ENCODE measurements at regions not wholly inside any gene's neighbourhood (a gene's known extent, or its start where the extent isn't known, plus 50 kb on each side); places are given as distances from the start of the nearest gene placed in this dataset.
"Not testable (repeated sequence)": the region's sequence is repeated elsewhere in the genome, so short reads cannot be mapped to it uniquely, and the experiment has no call there.

DNA sequence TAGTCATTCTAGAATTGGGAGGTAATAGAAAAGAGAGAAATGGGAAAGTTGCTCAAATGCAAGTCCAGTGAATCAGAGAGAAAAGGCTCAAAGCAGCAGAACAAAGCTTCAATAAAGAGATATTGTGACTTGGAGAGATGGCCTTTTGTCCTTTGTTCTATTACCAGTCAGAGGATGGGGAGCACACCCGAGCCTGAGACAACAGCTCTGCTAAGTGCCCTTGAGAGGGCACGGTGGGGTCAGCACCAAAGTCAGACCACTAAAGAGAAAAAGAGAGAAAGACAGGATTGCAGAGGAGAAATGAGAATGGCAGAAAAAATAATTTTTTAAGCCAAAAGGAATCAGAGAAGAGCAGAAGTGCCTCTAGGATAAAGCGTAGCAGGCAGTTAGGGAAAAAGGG lies 553.1 kb downstream of the TTLL7 start:
- DNase-seq, result not testable (repeated sequence)

DNA sequence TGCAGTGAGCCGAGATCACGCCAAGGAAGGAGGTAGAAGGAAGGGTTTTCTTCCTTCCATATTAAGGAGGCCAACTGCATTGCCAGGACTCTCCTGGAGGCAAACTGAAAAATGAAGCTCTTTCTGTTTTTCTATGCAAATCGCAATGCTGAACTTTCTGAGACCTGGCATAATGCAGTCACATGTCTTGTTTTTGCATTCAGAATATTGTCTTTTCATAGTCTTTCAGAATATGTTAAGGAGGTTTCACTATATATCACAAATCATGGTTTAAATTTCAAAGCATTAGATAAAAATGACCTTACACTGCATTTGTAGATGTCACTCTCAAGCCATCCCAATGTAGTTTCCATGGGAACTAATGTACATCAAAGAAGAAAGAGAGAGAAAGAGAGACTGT lies 556.5 kb downstream of the TTLL7 start:
- not testable (repeated sequence) for DNase-seq

DNA sequence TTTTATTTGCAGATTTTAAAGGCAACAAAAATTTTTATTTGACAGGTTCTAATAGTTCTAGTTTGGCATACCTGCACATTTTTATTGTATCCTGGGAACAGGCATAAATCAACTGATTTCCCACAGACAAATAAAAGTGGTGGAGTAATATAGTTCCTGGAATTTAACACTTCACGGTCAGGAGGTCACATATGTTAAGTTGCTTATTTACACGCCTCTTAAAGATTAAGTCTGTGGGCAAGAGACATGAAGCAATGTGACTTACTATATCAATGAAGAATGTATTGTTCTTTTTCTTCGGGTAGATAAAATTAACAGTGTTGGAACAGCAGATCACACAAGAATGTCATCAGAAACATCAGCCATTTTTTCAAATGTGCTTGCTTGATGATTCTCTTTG lies 558.3 kb downstream of the TTLL7 start:
- not testable (repeated sequence) for DNase-seq

DNA sequence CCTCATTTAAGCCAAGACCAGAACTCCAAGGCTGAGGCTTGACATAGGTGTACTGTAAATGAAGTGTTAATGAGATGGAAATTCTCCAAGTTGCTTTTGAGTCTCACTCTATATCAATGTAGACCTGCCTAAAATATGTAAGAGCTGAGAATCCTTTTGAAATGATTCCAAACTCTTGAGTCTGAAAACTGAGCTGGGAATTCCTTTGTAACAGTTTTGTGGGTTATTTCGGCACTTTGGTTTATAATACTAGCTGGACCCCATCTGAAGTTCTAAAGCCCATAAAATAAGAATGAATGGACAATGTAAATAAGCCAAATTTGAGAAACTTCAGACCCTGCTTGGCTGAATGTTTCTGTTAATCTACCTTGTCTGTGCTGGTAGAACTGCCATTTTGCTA lies 558.9 kb downstream of the TTLL7 start:
- DNase-seq, result not testable (repeated sequence)

DNA sequence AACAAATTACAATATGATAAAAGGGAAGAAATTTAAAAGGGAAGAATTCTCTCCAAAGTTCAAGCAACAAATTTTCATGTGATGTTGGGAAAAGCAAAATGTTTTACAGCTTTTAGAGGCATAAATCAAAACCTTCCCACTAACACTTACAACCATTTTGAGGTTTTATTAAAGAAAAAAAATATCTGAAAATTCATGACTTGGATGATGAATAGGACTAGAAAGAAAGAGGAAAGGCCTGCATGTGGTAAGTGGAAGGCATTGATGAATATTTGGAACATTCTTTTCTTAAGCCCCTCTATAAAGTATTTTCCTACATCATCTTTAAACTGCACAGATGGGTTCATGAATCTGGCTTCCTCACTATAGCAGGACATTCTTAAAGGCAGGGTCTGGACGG lies 560.6 kb downstream of the TTLL7 start:
- DNase-seq, result not testable (repeated sequence)

DNA sequence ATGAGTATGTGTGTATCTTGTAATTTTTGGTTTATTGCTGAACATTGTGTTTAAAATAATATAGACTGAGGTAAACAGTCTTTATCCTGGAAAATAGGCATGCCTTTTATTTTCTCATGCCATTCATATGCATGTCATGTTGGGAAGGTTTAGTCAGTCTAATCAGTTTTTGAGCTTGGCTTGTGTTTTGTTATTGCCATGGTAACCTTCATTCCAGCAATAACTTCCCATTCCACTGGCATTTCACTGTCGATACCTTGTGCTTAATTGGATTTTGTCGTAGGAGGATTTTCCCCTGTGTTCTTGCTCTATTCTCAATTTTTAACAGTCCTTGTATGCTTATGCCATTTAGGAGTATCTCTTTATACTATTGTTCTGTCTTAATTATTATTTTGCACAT lies 563.6 kb downstream of the TTLL7 start:
- DNase-seq, result not testable (repeated sequence)

DNA sequence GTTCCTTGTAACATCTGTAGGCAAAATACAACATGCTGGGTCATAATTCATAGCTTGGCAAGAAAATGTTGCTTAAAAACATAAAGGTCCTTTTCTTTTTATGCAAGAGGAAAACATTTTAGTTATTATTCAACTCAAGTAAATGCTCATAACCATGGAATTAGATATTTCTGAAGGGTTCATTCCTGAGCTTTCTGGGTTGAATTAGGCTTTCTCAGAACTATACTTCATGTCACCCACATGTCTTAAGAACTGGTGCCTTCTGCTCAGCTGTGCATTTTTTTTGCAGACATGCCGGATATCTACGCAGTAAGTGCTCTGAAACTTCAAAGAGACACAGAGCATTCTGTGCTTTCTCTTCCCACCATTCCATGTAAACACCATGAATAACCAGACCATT lies 571.4 kb downstream of the TTLL7 start:
- not testable (repeated sequence) for DNase-seq

DNA sequence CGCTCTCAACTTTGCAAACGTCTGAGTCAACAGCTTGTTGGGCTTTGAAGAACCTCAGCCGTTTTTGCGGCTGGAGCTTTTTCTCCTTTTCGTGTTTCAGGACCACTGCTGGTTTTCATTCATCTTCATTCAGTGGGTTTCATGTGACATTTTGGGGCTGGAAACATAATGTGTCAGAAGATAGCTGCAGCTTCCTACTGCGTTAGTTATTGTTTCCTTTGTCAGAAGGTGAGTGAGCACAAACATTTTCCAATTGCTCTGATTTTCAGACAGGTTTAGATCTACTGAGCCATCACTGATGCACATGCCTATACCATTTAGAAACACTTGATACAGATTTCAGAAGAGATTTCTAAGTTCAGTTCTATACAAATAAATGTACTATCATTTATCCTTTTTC lies 575.5 kb downstream of the TTLL7 start:
- not testable (repeated sequence) for DNase-seq

DNA sequence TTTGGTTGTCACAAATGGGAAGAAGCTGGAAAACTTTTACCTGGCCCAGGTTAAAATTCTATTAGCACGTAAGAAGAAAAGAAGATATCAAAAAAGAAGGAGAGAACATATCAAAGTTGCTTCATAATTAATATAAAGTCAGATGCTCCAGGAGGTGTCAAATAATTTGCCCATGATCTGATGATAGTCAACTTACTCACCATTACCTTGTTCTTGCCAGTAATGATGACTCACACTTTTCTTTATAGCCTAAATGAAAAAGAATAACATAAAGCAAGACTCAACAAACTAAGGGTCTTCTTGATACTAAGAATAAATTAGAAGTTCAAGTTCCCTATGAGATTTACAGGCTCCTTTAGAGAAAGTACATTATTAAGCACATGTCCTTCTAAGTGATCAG lies 580.4 kb downstream of the TTLL7 start:
- no peak for DNase-seq

DNA sequence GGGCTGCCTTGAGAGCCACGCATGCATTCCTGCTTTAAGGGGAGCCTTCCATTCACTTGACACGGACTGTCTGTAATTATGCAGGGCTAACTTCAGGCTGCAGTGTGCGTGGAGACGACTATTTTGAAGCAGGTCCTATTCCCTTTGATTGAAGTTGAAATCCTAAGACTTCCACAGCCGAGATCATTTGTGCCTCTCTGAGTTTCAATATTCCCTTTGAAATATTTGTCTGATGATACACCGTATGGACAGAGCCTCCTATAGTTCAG lies 585.2 kb downstream of the TTLL7 start:
- not testable (repeated sequence) for DNase-seq

DNA sequence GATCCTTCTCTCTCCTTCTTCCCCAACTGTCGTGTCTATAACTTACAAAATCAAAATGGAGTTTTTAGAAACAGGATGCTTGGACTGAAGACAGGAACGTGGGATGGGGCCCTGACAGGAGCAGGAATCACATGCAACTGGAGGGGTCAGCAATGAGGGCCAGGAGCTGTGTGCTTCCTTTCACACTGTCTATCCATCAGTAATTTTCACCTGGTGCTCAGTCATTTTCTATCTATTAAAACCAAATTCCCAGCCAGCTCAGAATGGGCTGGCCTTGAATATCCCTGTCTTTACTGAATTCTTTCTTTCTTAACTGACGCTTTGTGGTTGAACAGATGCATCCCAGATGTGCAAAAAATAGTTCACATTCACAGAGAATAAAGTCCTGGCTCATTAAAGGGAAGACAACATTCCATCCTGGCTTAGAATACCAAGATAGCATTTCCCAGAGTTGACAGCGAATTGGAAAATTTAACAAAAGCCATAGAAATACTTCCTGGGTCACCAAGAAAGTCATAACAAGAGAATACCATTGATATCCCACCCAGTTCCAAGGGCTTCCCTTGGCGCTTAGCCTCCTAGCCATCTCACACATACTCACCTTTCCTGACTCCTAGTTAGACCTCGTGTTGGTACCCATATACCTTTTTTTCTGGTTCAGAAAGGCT lies 588.1 kb downstream of the TTLL7 start:
- not testable (repeated sequence) for DNase-seq

DNA sequence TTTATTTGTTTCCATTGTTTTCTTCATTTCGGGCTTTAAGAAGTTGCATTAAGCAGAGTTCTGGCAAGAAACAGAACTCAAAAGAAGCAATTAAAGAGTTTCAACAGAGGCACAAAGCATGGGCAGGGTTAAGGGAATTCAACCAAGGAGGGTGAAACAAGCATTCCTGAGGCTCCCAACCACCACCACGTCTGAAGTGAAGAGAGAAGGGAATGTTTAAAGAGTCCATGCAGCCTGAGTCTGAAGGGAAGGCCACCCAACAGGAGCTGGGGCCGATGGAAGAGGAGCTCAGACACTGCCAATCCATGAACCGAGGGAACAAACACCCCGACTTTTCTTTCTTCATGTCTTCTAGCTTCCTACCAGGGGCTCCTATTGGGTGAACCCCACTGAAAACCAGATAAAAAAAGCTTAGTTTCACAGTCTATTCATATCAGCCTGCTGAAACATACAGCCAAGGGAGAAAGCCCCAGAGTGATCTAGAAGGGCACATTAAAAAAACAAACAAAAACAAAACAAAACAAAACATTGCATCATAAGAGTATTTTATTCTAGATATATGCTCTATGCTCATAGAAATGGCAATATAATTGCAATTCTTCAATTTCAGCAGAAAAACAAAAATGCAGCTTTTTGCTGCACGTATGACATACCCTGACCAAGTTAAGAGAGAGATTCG lies 592.1 kb downstream of the TTLL7 start:
- not testable (repeated sequence) for DNase-seq

DNA sequence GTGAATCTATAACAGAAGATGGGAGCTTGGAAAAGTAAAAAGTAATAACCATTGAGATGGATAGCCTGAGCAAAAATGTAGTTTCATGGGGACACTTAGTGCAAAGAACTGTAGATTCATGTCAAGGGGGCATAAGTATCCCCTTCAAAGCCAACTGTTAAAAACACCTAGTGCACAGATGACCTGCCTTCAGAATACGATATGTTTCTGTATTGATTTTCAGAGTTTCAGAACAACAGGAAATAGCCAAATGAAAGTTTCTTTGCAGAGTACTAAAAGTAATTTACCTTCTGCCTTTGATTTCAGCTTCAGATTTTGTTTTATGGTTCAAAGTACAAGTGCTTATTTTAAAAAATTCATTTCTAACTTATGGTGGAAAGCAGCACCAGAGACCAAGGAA lies 593.1 kb downstream of the TTLL7 start:
- not testable (repeated sequence) for DNase-seq

DNA sequence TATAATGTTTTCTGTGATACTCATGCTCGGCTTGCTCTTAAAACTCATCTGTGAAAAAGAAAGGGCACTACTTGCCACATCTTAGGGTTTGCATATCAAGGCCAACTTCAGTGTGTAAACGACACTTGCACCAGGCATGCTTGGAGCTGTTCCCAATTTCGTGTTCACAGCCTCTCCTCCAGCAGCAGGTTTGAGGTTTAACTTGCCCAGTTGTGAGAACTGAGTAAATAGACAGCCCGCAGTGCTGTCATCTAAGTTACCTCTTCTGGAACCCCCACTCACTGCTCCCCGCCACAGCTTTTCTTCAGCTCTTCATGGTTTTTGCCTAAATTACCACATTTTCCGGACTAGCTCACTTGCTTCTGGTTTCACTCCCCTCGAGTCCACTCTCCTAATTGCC lies 595.4 kb downstream of the TTLL7 start:
- DNase-seq, result not testable (repeated sequence)

DNA sequence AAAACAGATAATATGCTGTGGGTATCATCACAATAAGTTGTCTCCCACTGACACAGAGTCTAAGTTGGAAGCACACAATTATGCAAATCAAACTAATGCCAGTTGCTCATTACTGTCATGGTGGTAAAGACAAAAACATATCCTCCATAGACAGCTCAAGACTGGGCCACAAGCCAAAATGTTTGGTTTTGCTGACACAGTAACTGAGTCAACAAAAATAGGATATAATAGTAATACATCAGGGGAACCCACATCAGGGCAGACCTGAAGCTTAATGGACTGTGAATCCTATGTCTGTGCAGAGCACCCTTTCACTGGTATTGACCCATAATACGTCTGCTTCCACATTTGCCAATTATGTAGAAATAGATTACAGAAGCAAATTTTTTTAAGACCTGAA lies 597.8 kb downstream of the TTLL7 start:
- DNase-seq, result not testable (repeated sequence)

DNA sequence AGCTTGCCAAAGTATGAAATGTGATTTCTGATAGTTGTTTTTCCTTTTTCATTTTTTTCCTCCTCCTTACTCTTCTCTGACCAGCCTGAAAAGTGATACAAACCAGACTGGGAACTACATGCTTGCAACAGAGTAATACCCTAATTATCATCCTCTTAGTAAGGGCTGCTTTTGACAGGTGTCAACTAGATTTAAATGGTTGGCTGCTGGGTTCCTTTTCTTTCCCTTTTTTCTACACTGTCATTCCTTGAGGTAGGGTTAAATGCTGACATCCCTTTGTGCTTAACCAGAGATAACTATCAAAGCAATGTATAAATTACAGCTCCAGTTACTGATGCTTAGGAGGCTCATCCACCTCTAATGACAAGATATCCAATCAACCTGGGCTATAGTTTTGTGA lies 598.8 kb downstream of the TTLL7 start:
- not testable (repeated sequence) for DNase-seq

DNA sequence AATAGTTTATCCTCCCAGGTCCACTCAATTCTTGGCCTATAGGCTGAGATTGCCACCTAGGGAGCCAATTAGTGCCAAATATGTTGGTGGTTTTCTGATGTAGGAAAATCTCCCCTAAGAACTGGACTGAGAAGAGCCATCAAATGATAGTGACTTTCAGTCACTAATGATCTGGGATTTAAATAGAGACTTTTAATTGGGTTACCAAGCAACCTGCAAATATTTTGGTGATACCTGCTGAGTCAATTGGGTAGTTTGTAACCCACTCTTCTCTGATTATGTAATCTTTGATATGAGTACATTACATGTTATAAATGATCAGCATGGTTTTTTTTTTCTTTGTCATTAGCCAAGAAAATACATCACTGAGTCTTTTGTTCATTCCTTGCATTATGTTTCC lies 600.8 kb downstream of the TTLL7 start:
- not testable (repeated sequence) for DNase-seq

DNA sequence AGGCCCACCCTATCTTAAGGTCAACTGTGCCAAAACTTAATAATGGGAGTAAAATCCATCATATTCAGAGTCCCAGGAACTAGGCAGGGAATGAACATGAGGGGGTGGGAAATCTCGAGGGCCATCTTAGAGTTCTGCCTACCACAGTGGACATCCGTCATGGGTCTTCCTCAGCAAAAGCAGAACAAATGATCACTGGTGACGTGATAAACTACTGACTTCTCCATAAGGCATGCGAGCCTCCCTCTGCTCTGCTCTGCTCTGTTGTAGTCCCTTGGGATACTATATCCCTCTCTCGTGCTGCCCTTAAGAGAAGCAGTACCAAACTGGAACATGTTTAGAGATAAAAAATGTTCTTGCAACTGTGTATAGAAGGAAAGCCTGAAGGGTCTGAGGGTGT lies 603.8 kb downstream of the TTLL7 start:
- DNase-seq, result not testable (repeated sequence)

DNA sequence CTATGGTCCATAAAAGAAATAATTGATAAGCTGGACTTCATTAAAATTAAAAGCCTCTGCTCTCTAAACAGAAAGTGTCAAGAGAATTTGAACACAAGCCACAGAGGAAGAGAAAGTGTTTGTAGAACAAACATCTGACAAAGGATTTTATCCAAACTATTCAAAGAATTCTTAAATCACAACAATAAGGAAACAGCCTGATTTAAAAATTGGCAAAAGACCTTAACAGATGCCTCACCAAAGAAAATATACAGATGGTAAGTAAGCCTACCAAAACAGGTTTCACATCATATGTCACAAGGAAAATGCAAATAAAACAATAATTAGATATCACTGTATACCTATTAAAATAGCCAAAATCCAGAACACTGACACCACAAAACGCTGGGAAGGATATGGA lies 612.0 kb downstream of the TTLL7 start:
- DNase-seq, result not testable (repeated sequence)

DNA sequence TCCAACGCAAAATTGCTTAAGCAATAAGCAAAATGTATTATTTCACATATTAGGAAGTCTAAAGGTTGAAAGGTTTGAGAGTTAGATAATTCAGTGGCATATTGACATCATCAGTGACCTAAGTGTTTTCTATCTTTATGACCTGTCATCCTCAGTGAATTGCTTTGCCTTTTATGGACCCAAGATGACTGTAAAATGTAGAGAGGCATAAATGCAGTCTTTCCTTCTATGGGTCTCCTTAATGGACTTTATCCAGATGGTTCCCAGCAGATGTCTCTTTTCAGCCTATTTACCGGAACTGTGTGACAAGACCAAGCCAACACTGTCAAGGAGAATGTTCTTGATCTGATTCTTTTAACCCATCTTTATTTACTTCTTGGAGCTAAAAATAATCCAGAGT lies 615.8 kb downstream of the TTLL7 start:
- DNase-seq, result not testable (repeated sequence)

DNA sequence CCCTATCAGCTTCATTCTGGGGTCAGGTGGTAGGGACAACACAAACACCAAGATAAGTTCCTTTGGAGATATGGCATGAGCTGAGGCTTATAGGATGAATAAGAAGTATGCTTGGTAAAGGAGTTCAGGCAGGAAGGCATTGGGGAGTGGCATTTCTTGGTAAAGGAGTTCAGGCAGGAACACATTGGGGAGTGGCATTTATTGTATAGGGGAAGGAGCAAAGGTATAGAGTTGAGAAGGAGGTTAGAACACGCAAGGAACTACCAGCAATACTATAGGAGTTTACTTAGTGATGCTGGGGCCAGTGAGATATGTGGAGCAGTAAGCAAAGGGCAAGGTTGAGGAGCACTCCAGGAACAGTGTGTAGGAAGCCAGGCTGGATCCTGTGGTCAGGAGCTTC lies 625.9 kb downstream of the TTLL7 start:
- not testable (repeated sequence) for DNase-seq

DNA sequence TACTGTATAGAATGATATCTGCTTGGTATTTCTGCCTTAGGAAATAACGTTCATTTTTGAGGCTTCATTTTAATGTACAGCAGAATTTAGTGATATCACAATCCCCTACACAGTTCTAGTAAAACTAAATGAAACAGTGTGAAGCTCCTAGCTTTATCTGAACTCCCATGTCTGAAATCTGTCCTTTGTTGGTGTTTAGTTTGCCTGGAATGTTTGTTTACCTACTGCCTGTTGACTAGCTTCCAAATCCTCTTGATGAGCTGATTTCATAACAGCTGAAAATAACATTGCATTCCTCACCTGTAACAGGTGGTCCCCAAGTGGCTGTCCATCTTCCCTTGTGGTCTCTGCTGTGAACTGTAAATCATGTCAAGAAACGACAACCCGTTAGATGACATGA lies 629.1 kb downstream of the TTLL7 start:
- not testable (repeated sequence) for DNase-seq

DNA sequence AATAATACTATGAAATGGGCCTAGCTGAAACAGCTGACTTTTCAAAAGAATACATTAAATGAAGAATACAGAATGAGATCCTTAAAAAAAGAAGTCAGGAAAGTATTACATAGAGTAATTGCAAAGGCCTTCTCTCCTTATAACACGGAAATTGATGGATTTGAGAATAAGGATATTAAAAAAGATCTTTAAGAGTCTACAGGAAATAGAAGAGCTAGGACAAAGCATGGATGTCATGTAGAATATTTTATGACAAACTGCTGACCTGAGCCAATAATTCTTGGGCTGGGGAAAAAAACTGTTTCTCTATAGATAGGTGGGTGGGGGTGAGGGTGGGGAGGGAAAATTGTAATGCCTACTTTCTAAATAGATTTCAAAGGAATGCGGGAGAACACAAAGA lies 633.6 kb downstream of the TTLL7 start:
- DNase-seq, result not testable (repeated sequence)

DNA sequence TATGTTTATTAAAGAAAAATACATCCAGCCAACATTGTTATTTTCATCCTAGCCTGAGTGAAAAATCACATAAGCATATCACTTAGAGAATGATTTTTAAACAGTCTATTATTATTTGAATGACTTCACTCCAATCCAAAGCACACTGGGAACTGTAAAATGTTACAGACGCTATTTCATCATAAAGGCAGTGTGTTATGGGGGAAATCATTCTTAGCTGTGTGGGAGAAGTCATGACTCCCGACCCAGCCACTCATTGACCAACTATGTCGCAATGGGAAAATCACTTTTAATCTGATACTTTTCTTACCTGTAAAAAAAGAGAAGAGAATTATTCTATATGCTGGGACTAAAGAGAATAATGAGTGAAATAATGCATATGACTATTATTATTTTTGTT lies 653.6 kb downstream of the TTLL7 start:
- not testable (repeated sequence) for DNase-seq

DNA sequence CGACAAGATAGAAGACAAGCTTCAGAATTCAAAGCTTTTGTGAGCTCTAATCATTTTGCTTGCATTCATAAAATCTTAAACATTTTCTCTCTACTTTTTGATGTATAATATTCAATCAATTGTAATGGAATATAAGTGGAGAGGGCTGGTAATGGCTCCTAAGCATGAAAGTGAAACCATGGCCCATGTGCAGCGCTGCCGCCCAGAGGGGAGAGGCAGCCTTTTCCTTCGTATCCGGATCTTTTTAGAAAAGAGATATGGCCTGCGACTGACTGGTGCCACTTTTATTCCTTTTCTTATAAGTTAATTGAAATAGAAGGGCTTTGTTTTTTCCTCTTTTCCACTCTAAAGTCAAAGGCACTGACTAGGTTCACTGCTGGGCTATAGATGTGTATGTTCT lies 655.2 kb downstream of the TTLL7 start:
- DNase-seq, result not testable (repeated sequence)
